ENCODE measurements at regions not wholly inside any gene's neighbourhood (a gene's known extent, or its start where the extent isn't known, plus 50 kb on each side); places are given as distances from the start of the nearest gene placed in this dataset.
A peak's percentile ranks its signal among the peaks of the same experiment; 100 is the strongest.

DNA sequence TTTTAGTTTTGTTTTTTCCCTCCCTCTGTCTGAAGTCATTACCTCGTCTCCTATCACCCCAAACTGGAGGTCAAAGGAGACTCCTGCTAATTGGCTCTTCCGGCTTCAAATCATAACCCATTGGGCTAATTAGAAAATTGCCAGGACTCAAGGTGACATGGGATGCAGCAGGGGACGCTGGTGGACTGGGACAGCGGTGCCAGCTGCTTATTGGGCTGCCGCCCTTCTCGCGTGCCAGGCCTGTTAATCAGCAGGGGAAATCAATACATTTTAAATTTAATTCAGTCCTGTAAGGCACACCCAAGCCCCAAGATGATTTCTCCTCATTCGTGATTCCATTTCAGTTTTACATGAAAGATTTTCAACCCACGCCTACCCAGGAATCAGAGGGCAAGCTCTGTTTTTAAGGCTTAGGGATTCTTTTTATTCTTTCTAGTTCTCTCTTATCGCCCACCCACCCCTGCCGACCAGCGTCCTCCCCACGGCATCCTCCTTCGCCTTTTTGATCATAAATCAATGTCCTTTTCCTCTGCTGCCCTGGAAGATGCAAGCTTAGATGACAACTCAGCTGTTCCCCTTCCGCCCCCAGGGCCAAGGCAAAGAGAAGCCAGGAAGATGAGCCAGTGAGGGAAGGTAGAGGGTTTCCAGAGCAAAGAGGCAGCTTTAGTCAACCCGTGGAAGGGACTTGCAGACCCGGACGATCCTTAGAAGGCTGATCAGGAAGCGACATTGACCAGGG is 329.6 kb downstream of the UACA start:
- TF ChIP-seq, protein P1, sequence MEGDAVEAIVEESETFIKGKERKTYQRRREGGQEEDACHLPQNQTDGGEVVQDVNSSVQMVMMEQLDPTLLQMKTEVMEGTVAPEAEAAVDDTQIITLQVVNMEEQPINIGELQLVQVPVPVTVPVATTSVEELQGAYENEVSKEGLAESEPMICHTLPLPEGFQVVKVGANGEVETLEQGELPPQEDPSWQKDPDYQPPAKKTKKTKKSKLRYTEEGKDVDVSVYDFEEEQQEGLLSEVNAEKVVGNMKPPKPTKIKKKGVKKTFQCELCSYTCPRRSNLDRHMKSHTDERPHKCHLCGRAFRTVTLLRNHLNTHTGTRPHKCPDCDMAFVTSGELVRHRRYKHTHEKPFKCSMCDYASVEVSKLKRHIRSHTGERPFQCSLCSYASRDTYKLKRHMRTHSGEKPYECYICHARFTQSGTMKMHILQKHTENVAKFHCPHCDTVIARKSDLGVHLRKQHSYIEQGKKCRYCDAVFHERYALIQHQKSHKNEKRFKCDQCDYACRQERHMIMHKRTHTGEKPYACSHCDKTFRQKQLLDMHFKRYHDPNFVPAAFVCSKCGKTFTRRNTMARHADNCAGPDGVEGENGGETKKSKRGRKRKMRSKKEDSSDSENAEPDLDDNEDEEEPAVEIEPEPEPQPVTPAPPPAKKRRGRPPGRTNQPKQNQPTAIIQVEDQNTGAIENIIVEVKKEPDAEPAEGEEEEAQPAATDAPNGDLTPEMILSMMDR (IDR thresholded peaks at IDR 0.05): peak; percentile 6
- TF ChIP-seq EZH2 (IDR thresholded peaks at IDR 0.05): no peak
